PC-3 (cell line): ENCODE measurements at regions not wholly inside any gene's neighbourhood (a gene's known extent, or its start where the extent isn't known, plus 50 kb on each side); places are given as distances from the start of the nearest gene placed in this dataset.

Experiments
- EZH2 ChIP-seq: fragments of 300-600 bp; sonication (generic); IDR thresholded peaks from one replicate; pipeline ENCODE4 v1.6.1; 2017; ENCODE audit warnings: antibody characterized with exemption, mild to moderate bottlenecking, low read length; ENCODE audit not compliant: unreplicated experiment
- EZH2phosphoT487 ChIP-seq: fragments of 300-600 bp; sonication (generic); IDR thresholded peaks from 2 replicates; pipeline ENCODE4 v1.6.1; 2018; ENCODE audit warnings: mild to moderate bottlenecking, antibody characterized with exemption, low read length, borderline replicate concordance
- TF ChIP-seq, protein P1 (sequence below): fragments of 300-600 bp; sonication (generic); conservative IDR thresholded peaks from 2 replicates; pipeline ENCODE4 v1.5.1; 2017; ENCODE audit warnings: antibody characterized with exemption, low read depth, mild to moderate bottlenecking, low read length

DNA sequence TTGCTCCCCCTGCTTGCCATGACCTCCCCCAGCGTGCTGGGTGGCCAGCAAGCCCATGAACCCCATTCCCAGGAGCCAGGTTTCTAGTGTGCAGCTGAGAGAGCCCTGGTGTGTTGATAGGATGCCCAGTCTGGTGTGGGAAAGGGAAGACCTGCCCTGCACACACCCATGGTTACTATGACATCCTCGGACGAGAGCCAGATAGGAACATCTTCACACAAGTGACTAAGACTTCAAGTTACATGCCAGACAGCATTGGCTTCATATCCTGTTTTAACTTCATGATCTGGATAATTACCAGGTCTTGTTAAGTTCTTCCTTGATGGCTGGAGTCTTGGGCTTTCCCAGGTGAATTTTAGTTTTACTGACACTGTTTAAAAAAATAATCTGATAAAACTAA lies 196.6 kb upstream of the EGLN3 start:
- TF ChIP-seq, protein P1, sequence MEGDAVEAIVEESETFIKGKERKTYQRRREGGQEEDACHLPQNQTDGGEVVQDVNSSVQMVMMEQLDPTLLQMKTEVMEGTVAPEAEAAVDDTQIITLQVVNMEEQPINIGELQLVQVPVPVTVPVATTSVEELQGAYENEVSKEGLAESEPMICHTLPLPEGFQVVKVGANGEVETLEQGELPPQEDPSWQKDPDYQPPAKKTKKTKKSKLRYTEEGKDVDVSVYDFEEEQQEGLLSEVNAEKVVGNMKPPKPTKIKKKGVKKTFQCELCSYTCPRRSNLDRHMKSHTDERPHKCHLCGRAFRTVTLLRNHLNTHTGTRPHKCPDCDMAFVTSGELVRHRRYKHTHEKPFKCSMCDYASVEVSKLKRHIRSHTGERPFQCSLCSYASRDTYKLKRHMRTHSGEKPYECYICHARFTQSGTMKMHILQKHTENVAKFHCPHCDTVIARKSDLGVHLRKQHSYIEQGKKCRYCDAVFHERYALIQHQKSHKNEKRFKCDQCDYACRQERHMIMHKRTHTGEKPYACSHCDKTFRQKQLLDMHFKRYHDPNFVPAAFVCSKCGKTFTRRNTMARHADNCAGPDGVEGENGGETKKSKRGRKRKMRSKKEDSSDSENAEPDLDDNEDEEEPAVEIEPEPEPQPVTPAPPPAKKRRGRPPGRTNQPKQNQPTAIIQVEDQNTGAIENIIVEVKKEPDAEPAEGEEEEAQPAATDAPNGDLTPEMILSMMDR, result no peak
- TF ChIP-seq EZH2 (no peak), EZH2phosphoT487 (no peak)
